Hepatocyte (in vitro differentiated cells): ENCODE measurements at regions not wholly inside any gene's neighbourhood (a gene's known extent, or its start where the extent isn't known, plus 50 kb on each side); places are given as distances from the start of the nearest gene placed in this dataset.

Source experiments
- DNase-seq: peaks from one replicate; pipeline ENCODE4 v3.0.0-alpha.2; 2016; ENCODE audit warnings: low spot score
- H2AFZ ChIP-seq: fragments of 200-600 bp; sonication (generic); 2 replicates; pipeline ENCODE4 v1.6.0; 2016; ENCODE audit warnings: antibody characterized with exemption, mild to moderate bottlenecking
- H3K27ac ChIP-seq: fragments of 200-600 bp; sonication (generic); 2 replicates; pipeline ENCODE4 v1.5.1; 2016; ENCODE audit warnings: mild to moderate bottlenecking
- H3K27me3 ChIP-seq: fragments of 200-600 bp; sonication (generic); 2 replicates; pipeline ENCODE4 v1.6.1; 2016
- H3K36me3 ChIP-seq: fragments of 200-600 bp; sonication (generic); replicated peaks from 2 replicates; pipeline ENCODE4 v1.5.1; 2016; ENCODE audit warnings: low read depth; ENCODE audit not compliant: insufficient read depth
- H3K4me1 ChIP-seq: fragments of 200-600 bp; sonication (generic); 2 replicates; pipeline ENCODE4 v1.5.1; 2016; ENCODE audit warnings: mild to moderate bottlenecking, moderate library complexity; ENCODE audit not compliant: insufficient read depth
- H3K4me2 ChIP-seq: fragments of 200-600 bp; sonication (generic); 2 replicates; pipeline ENCODE4 v1.6.0; 2016
- H3K4me3 ChIP-seq: fragments of 200-600 bp; sonication (generic); 2 replicates; pipeline ENCODE4 v1.5.1; 2016; ENCODE audit warnings: mild to moderate bottlenecking
- H3K79me2 ChIP-seq: fragments of 200-600 bp; sonication (generic); 2 replicates; pipeline ENCODE4 v1.6.0; 2017; ENCODE audit warnings: mild to moderate bottlenecking
- H3K9me2 ChIP-seq: fragments of 200-600 bp; sonication (generic); replicated peaks from 2 replicates; pipeline ENCODE4 v1.6.0; 2017; ENCODE audit warnings: mild to moderate bottlenecking; ENCODE audit not compliant: insufficient read depth
- H3K9me3 ChIP-seq: fragments of 200-600 bp; sonication (generic); 2 replicates; pipeline ENCODE4 v1.5.1; 2016; ENCODE audit warnings: low read depth, mild to moderate bottlenecking
- H4K20me1 ChIP-seq: fragments of 200-600 bp; sonication (generic); 2 replicates; pipeline ENCODE4 v1.6.0; 2016; ENCODE audit warnings: mild to moderate bottlenecking; ENCODE audit not compliant: insufficient read depth, poor library complexity, severe bottlenecking
- EZH2 ChIP-seq: fragments of 200-600 bp; sonication (generic); IDR thresholded peaks from 2 replicates; pipeline ENCODE4 v1.6.1; 2016; ENCODE audit warnings: antibody characterized with exemption, mild to moderate bottlenecking, borderline replicate concordance
- EZH2phosphoT487 ChIP-seq: fragments of 200-600 bp; sonication (generic); IDR thresholded peaks from one replicate; pipeline ENCODE4 v1.6.1; 2018; ENCODE audit warnings: antibody characterized with exemption, mild to moderate bottlenecking, low read depth, moderate library complexity; ENCODE audit not compliant: unreplicated experiment, severe bottlenecking
- WGBS: methylation state at CpG from one replicate; pipeline ENCODE4 v1.1.6; 2016; ENCODE audit warnings: low lambda C conversion rate; ENCODE audit errors: missing lambda C conversion rate; 5-methylcytosine and 5-hydroxymethylcytosine counted together
- TF ChIP-seq, protein P1 (sequence below): fragments of 200-600 bp; sonication (generic); IDR thresholded peaks from 2 replicates; pipeline ENCODE4 v1.5.1; 2016; ENCODE audit warnings: antibody characterized with exemption, mild to moderate bottlenecking; ENCODE audit not compliant: poor library complexity

DNA sequence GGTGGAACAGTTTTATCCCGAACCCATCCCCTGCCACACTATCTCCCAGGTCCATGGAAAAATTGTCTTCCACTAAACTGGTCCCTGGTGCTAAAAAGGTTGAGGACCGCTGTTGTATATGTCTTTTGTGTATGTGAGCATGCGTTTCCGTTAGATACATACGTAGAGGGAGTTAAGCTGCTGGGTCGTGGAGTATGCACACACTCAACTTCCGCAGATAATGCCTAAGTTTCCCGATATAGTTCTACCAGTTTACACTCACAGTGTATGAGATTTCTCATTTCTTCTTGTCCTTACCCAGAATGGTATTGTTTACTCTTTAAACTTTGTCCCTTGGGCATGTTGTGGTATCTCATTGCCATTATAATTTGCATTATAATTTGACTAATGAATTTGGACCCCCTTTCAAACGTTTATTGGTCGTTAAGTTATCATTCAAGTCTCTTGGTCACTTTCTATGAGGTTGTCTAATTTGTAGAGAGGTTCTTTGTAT is 50.5 kb upstream of the SCAF8 start:
- Histone ChIP-seq H3K79me2 (no peaks in the 10 kb centered on the region), H3K27me3 (no peaks in the 10 kb centered on the region), H2AFZ (no peak overlapping the region), H3K4me1 (no peaks in the 10 kb centered on the region), H3K9me3 (no peaks in the 10 kb centered on the region), H4K20me1 (no peaks in the 10 kb centered on the region), H3K36me3 (no peaks in the 10 kb centered on the region), H3K4me3 (no peak overlapping the region), H3K4me2 (no peak overlapping the region), H3K9me2 (no peaks in the 10 kb centered on the region), H3K27ac (no peak overlapping the region)
- WGBS: 85% methylated on average over 10 of the region's 10 CpGs
- DNase-seq: no peak
- TF ChIP-seq EZH2phosphoT487 (no peak), EZH2 (no peak)
- TF ChIP-seq, protein P1, sequence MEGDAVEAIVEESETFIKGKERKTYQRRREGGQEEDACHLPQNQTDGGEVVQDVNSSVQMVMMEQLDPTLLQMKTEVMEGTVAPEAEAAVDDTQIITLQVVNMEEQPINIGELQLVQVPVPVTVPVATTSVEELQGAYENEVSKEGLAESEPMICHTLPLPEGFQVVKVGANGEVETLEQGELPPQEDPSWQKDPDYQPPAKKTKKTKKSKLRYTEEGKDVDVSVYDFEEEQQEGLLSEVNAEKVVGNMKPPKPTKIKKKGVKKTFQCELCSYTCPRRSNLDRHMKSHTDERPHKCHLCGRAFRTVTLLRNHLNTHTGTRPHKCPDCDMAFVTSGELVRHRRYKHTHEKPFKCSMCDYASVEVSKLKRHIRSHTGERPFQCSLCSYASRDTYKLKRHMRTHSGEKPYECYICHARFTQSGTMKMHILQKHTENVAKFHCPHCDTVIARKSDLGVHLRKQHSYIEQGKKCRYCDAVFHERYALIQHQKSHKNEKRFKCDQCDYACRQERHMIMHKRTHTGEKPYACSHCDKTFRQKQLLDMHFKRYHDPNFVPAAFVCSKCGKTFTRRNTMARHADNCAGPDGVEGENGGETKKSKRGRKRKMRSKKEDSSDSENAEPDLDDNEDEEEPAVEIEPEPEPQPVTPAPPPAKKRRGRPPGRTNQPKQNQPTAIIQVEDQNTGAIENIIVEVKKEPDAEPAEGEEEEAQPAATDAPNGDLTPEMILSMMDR: no peak
